ENCODE measurements at regions not wholly inside any gene's neighbourhood (a gene's known extent, or its start where the extent isn't known, plus 50 kb on each side); places are given as distances from the start of the nearest gene placed in this dataset.

DNA sequence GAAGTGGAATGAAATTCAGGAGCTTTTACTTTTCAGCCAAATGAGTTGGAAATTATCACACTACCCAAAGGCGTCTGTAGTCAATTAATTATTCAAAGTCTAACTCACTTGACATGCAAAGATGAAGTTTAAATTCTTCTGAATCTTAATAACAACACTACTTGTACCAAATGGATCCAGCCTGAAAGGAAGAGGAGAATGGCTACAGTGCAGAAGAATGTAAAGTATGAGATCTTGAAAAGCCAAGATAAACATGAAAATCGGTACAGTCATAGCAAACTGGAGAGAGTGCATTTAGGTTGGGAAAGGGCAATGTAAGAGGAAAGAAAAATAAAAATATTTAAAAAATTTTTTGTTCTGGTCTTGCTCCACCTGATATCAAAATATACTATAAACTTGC lies 195.5 kb downstream of the SIM1 start:
- no peak for DNase-seq (ENCODE audit: extremely low read depth in 1 of 2, low read depth in 1 of 2)

DNA sequence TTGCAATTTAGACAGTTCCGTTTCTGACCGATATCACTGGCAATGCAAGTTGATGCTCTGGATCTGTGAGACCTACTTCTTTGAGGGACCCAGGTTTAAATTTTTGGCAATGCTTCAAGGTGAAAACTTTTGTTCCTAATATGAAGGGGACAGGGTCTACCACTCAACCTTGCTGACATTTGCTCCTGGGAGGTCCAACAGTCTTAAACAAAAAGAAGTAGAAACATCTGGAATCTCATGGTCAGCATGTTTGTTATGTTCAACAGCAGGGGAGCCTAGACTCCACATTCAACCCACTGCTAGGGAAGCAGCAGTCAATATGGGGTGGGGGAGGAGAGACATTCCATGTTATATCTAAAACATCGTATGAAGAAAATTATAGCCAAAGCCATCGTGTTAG lies 196.4 kb downstream of the SIM1 start:
- no peak for DNase-seq (ENCODE audit: extremely low read depth in 1 of 2, low read depth in 1 of 2)

DNA sequence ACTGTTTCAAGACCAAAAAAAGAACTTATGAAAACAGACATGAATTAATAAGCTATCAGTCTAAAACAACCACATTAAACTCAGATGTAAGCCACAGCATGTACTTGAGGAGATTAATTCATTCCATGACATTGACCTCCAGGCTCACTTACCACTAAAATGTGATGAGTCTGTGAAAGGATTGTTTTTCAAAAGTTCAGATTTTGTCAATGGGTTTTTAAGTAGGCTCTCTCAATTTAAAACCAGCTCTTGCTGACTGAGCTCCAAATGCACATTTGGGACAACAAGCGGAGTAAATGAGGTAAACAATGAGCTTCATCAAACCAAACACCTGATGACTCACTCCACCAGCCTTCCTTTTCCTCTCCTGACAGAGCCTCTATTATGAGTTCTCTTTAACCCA lies 197.0 kb downstream of the SIM1 start:
- no peak for DNase-seq (ENCODE audit: extremely low read depth in 1 of 2, low read depth in 1 of 2)

DNA sequence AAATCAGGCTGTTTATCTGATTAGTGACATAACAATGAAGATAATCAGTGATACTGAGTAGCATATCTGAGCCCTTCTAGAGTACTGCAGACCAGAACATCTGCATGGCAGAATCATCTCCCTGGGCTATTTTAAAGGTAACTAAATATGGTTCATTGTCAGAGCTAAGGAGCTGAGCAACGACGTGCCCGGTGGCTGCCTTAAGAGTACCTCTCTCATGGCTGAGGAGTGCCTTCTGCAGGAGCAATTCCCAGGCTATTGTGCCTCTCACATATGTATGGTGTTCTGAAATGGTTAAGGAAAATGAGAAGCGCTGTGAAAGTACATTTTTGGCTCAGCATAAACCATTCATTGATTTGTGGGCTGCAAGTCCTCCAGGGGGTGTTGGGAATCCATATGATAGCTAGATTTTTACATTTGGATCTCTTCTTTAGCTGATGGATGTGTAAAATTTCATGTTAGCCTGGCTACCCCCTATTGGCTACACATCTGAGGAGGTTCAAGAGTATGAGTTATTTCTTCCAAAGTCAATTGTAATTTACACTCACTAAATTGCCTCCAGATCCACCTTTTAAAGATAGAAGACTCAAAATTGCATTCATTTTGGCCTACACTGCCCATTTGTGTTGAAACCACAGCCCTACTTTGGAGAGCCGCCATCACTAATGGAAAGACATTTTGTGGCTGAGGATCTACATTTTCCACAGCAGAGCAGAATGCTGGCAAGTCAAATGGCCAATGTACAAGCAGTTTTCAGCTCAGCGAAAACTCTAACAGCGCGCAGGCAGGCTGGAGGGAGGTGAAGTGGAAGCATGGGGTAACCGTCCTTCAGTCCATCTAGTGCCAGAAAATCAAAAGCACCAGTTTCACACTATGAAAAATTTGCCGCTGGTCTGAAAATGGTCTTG lies 198.0 kb downstream of the SIM1 start:
- DNase-seq (ENCODE audit: extremely low read depth in 1 of 2, low read depth in 1 of 2) = no peak

DNA sequence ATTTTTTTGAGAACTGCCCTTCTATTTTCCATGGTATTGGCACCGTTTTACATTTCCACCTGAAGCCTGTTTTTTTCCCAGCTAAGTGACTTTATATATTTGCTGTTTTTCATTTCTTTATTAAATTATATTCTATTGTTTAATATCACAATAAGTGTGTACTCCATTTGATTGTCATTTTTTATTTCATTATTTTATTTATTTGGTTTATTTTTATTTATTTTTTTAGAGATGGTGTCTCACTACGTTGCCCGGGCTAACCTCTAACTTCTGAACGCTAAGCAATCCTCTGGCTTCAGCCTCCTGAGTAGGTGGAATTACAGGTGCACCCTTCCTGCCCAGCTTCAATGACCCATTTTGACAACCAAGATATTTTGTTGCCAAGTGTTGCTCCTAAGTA lies 202.6 kb downstream of the SIM1 start:
- no peak for DNase-seq (ENCODE audit: extremely low read depth in 1 of 2, low read depth in 1 of 2)

DNA sequence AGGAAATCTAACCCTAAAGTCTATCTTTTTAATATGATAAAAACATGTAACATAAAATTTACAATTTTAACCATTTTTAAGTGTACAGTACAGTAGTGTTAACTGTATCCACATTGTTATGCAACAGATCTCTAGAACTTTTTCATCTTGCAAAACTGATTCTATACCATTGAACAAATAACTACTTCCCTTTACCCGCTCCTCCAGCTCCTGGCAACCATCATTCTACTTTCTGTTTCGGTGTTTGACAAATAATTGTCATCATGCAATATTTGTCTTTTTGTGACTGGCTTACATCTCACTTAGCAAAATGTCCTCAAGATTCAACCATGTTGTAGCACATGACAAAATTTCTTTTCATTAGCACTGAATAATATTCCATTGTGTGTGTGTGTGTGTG lies 203.2 kb downstream of the SIM1 start:
- no peak for DNase-seq (ENCODE audit: extremely low read depth in 1 of 2, low read depth in 1 of 2)

DNA sequence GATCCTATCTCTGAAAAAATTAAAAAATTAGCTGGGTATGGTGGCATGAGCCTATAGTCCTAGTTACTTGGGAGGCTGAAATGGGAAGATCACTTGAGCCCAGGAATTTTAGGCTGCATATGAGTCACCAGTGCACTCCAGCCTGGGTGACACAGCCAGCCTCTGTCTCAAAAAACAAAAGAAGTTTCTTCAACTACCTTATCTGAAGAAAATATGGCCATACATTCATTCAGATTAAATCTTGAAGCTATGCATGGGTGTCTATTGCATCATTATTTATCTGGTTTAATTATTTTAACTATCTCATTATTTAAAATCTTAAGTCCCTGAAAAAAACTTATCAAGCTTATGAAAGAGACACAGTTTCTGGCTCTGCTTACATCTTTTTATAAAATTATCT lies 204.1 kb downstream of the SIM1 start:
- no peak for DNase-seq (ENCODE audit: extremely low read depth in 1 of 2, low read depth in 1 of 2)

DNA sequence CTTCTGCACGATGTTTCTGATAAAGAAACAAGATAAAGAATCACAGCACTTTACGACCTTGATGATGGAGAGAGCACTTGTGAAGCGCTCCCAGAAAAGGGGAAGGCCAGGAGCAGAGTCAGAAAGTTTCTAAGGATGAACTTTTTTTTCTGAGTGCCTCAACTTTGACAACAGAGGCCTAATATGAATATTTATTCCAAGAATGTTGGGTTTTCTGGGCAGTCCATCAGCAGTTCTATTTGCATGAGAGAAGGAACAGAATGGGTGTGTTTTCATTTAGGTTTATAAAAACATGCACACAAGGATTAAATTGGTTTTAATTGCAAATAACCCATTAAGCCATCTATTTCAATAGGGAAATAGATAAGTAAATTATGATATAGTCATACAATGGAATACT lies 204.9 kb downstream of the SIM1 start:
- no peak for DNase-seq (ENCODE audit: extremely low read depth in 1 of 2, low read depth in 1 of 2)

DNA sequence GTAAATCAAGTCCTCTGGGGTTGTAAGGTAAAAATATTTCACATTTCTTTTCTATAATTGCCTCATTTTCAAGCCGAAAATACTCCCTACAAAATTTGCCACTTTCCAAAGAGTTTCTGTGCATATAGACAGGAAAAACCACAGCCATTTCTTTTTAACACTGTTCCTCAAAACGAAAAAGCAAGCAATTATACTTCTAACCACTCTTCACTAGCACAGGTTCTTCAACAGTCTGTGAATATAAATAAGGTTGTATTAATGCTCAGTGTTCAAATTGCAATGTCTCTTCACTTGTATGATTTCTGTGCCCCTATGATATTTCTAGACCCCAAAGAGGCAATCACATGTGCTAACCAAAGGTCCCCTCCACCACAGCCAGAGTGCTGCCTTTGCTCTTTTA lies 206.0 kb downstream of the SIM1 start:
- DNase-seq (ENCODE audit: extremely low read depth in 1 of 2, low read depth in 1 of 2) = no peak

DNA sequence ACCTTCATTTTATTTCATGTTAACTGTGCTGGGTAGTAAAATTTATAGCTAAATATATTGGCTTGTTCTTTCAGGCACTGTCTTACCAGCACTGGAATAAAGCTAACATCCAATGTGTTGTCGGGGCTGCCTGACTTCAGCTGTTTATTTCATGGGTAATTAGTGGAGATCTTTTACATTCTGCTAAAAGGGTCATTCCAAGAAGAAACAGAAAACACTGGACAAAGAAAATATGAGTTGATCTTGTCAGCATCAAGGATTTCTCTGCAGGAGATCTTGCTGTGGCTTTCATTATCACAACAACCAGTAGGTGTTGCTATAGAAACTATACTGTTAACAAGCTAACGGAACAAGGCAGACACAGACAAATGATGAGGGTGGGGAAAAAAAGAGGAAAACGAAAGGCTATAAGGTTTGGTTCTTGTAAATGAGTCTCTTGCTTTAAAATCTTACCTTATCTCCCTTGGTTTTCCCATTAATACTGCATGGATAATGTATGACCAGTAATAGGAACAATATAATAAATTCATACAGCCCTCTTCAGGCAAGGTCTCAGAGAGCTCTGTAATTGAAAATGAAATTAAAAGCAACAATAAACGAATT lies 206.8 kb downstream of the SIM1 start:
- no peak for DNase-seq (ENCODE audit: extremely low read depth in 1 of 2, low read depth in 1 of 2)

DNA sequence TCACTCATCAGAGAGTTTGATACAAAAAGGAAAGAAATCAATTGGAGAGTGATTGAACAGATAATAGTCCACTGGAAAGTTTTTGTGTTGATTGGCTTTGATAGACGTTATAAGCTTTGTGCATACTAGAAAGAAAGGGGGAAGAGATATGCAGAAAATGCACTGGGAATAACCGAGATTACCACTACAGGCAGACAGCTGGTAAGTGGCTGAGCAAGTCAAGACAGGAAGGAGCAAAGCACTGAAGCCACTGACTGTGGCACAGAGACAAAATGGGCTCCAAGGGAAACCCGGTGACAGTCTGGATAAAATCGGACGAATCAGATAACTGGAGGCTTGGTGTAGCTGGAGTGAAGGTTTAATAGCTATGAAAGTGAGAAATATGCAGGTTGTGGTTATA lies 209.0 kb downstream of the SIM1 start:
- DNase-seq (ENCODE audit: extremely low read depth in 1 of 2, low read depth in 1 of 2) = no peak

DNA sequence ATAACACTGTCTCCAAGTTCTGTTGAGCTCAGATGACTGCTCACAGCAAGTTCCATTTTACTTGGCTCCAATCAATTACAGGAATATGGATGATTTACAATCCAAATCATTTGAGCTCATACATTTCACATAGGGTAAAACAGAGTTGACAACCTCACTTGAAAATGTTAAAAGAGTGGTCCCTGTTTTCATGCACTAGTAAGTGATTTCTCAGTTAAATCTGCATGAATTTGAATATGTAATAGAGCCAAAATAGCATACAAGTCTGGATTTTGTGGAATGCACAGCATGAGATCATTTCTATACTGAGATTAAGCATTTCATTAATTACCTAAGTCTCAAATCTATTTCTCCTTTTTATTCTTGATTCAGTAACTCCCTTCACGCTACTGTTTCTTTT lies 217.6 kb downstream of the SIM1 start:
- no peak for DNase-seq (ENCODE audit: extremely low read depth in 1 of 2, low read depth in 1 of 2)

DNA sequence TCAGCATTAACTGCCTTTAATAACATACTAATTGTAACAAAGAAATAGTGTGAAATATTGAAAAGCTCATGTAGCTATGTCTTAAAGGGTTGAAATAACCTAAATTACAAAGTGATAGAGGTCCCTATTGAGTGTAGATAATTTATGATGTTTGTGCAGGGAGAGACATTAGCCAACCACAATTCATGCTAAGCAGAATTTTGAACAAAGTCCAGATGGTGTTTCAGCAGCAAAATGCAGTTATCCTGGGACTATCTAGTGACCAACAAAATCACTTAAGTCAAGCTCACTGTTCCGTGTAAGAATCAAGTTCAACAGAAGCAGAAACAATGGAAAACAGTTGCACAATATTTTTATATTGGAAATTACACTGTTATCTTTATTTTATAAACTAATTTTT lies 218.5 kb downstream of the SIM1 start:
- DNase-seq (ENCODE audit: extremely low read depth in 1 of 2, low read depth in 1 of 2) = no peak

DNA sequence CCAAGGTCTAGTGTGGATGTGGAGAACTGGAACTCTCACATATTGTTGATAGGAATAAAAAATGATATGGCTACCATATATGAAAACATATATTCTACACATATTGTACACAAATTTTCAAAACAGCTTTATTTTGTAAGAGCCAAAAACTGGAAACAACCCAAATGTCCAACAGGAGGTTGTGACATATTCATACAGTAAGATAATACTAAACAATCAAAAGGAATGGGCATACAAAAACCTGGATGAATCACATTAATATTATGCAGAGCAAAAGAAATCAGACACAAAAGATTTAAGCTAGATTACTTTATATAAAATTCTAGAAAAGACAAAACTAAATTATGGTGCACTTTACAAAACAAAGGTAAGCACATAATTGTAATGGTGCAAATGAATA lies 223.9 kb downstream of the SIM1 start:
- DNase-seq (ENCODE audit: extremely low read depth in 1 of 2, low read depth in 1 of 2) = no peak

DNA sequence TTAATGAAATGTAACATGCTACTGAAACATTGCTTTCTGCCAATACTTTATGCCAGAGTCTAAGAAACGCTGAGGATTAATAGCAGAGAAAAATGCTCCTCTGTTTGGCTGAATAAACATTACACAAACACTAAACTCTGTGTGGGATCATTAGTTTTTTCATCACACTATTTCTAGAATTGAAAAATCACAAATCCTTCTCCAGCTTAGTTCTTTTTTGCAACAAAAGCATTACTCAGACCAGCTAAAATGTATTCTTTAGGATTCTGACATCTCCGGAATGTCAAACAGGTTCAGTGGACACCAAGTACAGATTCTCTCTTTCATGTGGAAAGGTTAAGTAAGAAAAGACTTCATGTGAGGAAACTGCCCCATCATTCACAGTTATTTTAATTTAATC lies 226.9 kb downstream of the SIM1 start:
- DNase-seq (ENCODE audit: extremely low read depth in 1 of 2, low read depth in 1 of 2) = no peak

DNA sequence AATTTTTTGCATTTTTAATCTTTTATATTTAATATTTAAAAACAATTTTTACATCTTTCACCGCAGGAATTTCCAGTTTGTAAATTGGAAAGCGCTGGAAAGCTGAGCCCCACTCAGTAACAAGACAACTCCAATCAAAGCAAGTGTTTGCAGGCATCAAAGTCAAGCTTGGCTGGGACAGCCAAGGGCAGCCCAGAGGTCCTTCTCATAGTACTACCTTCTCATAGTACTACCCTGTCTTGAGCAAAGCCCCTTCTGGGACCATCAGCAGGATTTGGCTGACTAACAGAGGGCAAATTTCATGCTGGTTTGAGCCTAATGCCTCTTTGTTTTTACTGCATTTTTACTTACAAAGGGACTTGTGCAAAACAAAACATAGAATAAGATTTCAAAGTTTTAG lies 228.3 kb downstream of the SIM1 start:
- no peak for DNase-seq (ENCODE audit: extremely low read depth in 1 of 2, low read depth in 1 of 2)

DNA sequence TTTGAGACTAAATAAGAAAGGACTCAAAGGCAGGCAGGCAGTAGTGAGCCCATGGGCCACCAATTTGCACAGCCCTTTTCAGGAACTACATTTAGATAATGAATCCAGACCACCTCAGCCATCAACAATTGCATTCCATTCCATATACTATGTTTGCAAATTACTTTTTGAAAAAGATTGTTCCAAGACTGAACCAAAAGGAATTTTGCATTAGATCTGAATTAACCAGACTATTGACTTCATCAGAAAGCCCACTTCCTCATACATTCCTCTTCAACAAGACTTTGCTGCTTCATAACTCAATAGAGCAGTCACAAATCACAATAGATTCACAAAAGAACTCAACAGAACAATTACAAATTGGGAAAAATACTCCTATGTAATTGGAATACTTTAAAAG lies 229.1 kb downstream of the SIM1 start:
- DNase-seq (ENCODE audit: extremely low read depth in 1 of 2, low read depth in 1 of 2) = no peak

DNA sequence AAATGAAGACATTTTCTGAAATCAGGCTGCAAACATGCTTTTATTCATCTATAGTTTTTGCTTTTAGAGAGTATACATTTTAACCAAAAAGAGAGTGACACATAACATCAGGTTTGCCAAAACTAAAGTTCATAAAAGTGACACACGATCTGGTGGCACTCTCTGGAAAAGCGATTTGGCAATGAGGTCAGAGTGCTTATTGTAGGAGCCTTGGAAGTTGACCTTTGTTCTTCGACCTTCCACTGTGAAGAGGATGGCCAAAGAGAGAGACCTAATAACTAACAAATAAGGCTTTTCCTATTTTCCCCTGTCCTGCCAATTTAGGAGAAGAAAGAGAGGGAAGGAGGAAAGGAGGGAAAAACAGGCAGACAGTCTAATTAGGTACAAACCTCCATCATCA lies 230.1 kb downstream of the SIM1 start:
- DNase-seq (ENCODE audit: extremely low read depth in 1 of 2, low read depth in 1 of 2) = no peak

DNA sequence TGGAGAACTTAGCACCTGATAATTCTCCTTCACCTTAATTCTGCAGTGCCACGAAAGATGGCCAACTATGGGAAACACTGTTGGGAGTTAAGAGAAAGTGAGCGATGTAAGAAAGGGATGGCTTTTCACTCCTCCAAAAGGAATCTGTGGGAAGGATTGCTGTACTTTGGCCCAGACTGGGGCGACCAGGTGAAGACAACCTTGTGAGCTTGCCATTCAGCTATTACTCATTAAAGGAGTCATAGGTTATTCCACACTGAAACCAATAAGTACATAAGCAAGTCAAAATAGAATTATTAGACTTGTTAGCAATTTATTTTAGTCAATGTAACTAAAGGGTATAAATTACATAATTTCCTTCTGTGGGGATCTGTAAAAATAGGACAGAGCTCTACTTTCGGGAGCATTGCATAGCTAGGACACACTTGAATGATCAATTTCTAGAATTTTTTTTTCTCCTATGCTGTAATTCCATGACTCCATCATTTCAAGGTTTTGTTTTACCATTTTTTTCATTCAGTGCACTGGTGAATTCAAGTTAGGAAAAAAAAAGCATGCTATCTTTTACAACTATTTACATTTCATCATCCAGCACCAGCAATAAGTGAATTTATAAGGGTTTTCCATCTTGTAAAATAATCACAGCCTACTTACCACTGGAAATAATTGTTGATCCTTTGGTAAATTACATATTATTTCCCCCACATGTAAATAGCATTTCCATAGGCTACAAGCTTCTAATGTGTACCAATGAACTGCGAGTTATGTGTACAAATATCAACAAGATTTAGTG lies 231.7 kb downstream of the SIM1 start:
- DNase-seq (ENCODE audit: extremely low read depth in 1 of 2, low read depth in 1 of 2) = no peak

DNA sequence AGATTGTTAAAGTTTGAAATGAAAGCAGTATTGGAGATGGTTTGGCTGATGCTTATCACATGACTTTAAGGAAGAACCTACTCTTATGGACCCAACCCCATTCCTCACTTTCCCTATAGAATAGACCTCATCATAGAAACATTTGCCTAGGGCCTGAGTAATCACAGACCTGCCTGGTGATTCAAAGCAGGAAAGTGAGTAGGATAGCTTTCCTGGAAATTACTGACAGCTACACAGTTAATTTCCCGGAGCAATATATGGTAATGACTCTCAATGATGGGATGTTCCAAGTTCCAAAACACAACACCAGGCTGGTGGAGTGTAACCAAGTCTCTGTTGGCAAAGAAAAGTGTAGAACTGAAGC lies 233.8 kb downstream of the SIM1 start:
- no peak for DNase-seq (ENCODE audit: extremely low read depth in 1 of 2, low read depth in 1 of 2)

DNA sequence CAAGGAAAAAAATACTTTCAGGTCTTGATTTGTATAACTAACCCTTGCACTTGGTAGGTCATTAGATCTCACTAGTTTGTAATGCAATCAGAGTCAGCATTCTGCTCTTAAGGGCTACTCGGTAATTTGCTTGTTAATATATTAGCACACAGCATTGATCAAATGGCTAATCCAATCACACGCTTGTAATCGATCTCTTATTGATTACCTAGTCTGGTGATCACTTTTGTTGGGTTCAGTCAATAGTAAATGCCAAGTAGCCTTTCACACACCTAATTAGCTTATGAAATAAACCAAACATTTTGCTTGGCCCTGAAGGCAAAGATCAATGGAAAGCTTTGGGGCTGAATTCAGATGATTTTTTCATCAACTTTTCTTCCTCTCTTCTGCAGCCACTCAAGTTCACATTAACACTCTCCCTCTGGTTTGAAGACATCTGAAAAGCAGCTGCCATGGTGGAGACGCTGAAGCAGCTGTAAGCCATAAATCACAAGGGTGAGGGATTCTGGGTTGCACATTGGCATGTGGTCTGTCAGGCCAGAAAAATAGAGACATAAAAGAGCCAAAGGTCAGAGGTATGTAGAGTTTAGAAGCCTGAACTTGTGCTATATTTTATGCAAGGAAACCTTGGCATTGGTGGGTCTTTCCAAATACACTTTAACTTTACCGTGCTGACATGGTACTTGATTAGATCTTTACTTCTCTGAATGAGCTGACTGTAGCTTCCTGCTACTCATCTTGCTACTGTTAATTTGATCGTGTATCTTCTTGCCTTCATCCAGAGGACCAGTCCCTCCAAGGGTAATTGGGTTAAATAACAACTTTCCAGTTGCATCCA lies 234.4 kb downstream of the SIM1 start:
- DNase-seq (ENCODE audit: extremely low read depth in 1 of 2, low read depth in 1 of 2) = no peak
